A549 (cell line): ENCODE measurements at regions not wholly inside any gene's neighbourhood (a gene's known extent, or its start where the extent isn't known, plus 50 kb on each side); places are given as distances from the start of the nearest gene placed in this dataset.

Experiments
- ATAC-seq, 2 experiments: fragments of 200-7000 bp in 1 of 2; fragments of >200 bp in 1 of 2; cut with Nextera tagmentation in 1 of 2; cut with Tn5 transposase in 1 of 2; 3 replicates each; pipeline versions ENCODE4 v1.8.0 to v1.9.1; 2018 to 2020; ENCODE audit warnings: mild to moderate bottlenecking in 1 of 2, moderate library complexity in 1 of 2
- CTCF ChIA-PET: fragments of 300-600 bp; sonication (Branson Sonifier 250); formaldehyde crosslinking; extraction: SDS; loops from one replicate; lab custom pipeline; 2021; ENCODE audit warnings: antibody characterized with exemption, inconsistent platforms; lab: Yijun Ruan, JAX
- POLR2A ChIA-PET: fragments of 350-600 bp; formaldehyde crosslinking; extraction: SDS; loops from one replicate; lab custom pipeline; 2021; ENCODE audit warnings: antibody characterized with exemption, inconsistent platforms; lab: Yijun Ruan, JAX
- DNase-seq, 2 experiments: peaks; one replicate each; pipeline versions ENCODE4 v3.0.0 to v3.0.0-alpha.2; 2011 to 2016; ENCODE audit warnings: low read depth in 1 of 2, low spot score in 1 of 2
- FAIRE-seq: peaks from 2 replicates; lab custom pipeline; 2011; peaks lifted over from hg19 to GRCh38; lab: Jason Lieb, UNC
- H3K27ac ChIP-seq, 2 experiments: fragments of >200 bp; sonication (Bioruptor Twin); formaldehyde crosslinking; 3 replicates each; pipeline ENCODE4 v1.5.1; 2016 to 2017
- H3K4me1 ChIP-seq: fragments of >200 bp; sonication (Bioruptor Twin); formaldehyde crosslinking; 3 replicates; pipeline ENCODE4 v1.6.1; 2016
- H3K4me2 ChIP-seq: fragments of >200 bp; sonication (Bioruptor Twin); formaldehyde crosslinking; 3 replicates; pipeline ENCODE4 v1.6.1; 2016
- H3K4me3 ChIP-seq: fragments of >200 bp; sonication (Bioruptor Twin); formaldehyde crosslinking; 3 replicates; pipeline ENCODE4 v1.5.1; 2016
- H3K9me3 ChIP-seq: fragments of >200 bp; sonication (Bioruptor Twin); formaldehyde crosslinking; 3 replicates; pipeline ENCODE4 v1.6.1; 2016
- ATOH8 ChIP-seq: fragments of 250-450 bp; sonication (Bioruptor Pico); IDR thresholded peaks from 2 replicates; pipeline ENCODE4 v1.5.0; 2020; ENCODE audit warnings: low read depth, mild to moderate bottlenecking, moderate library complexity
- BCL3 ChIP-seq: fragments of >200 bp; sonication (Bioruptor Twin); formaldehyde crosslinking; IDR thresholded peaks from 3 replicates; pipeline ENCODE4 v1.6.1; 2016
- CBX2 ChIP-seq: fragments of 200-600 bp; sonication (generic); IDR thresholded peaks from 2 replicates; pipeline ENCODE4 v1.6.1; 2016; ENCODE audit warnings: low read depth, mild to moderate bottlenecking, borderline replicate concordance
- CTCF ChIP-seq: fragments of >200 bp; sonication (Bioruptor Twin); formaldehyde crosslinking; IDR thresholded peaks from 3 replicates; pipeline ENCODE4 v1.5.1; 2016
- EHF ChIP-seq: fragments of 250-450 bp; sonication (Bioruptor Pico); IDR thresholded peaks from 2 replicates; pipeline ENCODE4 v1.5.0; 2020; ENCODE audit warnings: mild to moderate bottlenecking
- EP300 ChIP-seq, 2 experiments: fragments of >200 bp; sonication (Bioruptor Twin); formaldehyde crosslinking; IDR thresholded peaks; 2 replicates in 1 of 2; 3 replicates in 1 of 2; pipeline ENCODE4 v1.6.1; 2016 to 2017
- FOSB ChIP-seq: fragments of 250-450 bp; sonication (Bioruptor Pico); IDR thresholded peaks from 2 replicates; pipeline ENCODE4 v1.5.0; 2020; ENCODE audit warnings: mild to moderate bottlenecking, moderate library complexity
- FOSL2 ChIP-seq, 2 experiments: fragments of 450-650 bp in 1 of 2; fragments of >200 bp in 1 of 2; sonication (Bioruptor Twin) in 1 of 2; formaldehyde crosslinking; IDR thresholded peaks; 2 replicates each; pipeline versions ENCODE4 v1.5.0 to v1.6.1; 2016 to 2020; ENCODE audit warnings: mild to moderate bottlenecking in 1 of 2, moderate library complexity in 1 of 2
- HDAC2 ChIP-seq: fragments of 200-600 bp; sonication (generic); IDR thresholded peaks from 2 replicates; pipeline ENCODE4 v1.6.1; 2016
- HES2 ChIP-seq: fragments of >200 bp; sonication (Bioruptor Twin); formaldehyde crosslinking; IDR thresholded peaks from 2 replicates; pipeline ENCODE4 v1.6.1; 2016
- HOXA7 ChIP-seq: fragments of 250-450 bp; sonication (Bioruptor Pico); IDR thresholded peaks from 2 replicates; pipeline ENCODE4 v1.5.0; 2020; ENCODE audit warnings: mild to moderate bottlenecking, moderate library complexity
- HOXB13 ChIP-seq: fragments of 250-450 bp; sonication (Bioruptor Pico); IDR thresholded peaks from 2 replicates; pipeline ENCODE4 v1.5.0; 2020; ENCODE audit warnings: low read depth, mild to moderate bottlenecking, moderate library complexity
- HOXB5 ChIP-seq: fragments of 250-450 bp; sonication (Bioruptor Pico); IDR thresholded peaks from 2 replicates; pipeline ENCODE4 v1.5.0; 2020; ENCODE audit warnings: mild to moderate bottlenecking, moderate library complexity
- KDM5A ChIP-seq: fragments of 200-600 bp; sonication (generic); IDR thresholded peaks from 2 replicates; pipeline ENCODE4 v1.6.1; 2016; ENCODE audit warnings: antibody characterized with exemption, mild to moderate bottlenecking
- MAFK ChIP-seq: fragments of 450-650 bp; IDR thresholded peaks from 2 replicates; pipeline ENCODE4 v1.6.1; 2014; ENCODE audit not compliant: partially characterized antibody
- MAX ChIP-seq: IDR thresholded peaks from 2 replicates; pipeline ENCODE4 v1.6.1; 2012
- MYC ChIP-seq: IDR thresholded peaks from 2 replicates; pipeline ENCODE4 v1.6.1; 2012; ENCODE audit warnings: mild to moderate bottlenecking, inconsistent platforms, low read length, improper control_type of control experiment, borderline replicate concordance
- PBX3 ChIP-seq: IDR thresholded peaks from 2 replicates; pipeline ENCODE4 v1.6.1; 2012
- RAD21 ChIP-seq, 2 experiments: fragments of >200 bp in 1 of 2; sonication (Bioruptor Twin) in 1 of 2; formaldehyde crosslinking in 1 of 2; IDR thresholded peaks in 1 of 2; conservative IDR thresholded peaks in 1 of 2; 2 replicates in 1 of 2; 3 replicates in 1 of 2; pipeline ENCODE4 v1.6.1; 2012 to 2018; ENCODE audit warnings: inconsistent platforms in 1 of 2
- RFX5 ChIP-seq: fragments of 450-650 bp; IDR thresholded peaks from 2 replicates; pipeline ENCODE4 v1.7.1; 2014; ENCODE audit warnings: antibody characterized with exemption, mild to moderate bottlenecking, moderate library complexity
- RNF2 ChIP-seq: fragments of 200-600 bp; sonication (generic); IDR thresholded peaks from 2 replicates; pipeline ENCODE4 v1.6.1; 2016; ENCODE audit warnings: low read depth, mild to moderate bottlenecking, antibody characterized with exemption, moderate library complexity, borderline replicate concordance
- TFCP2L1 ChIP-seq: fragments of 250-450 bp; sonication (Bioruptor Pico); IDR thresholded peaks from 2 replicates; pipeline ENCODE4 v1.5.0; 2021; ENCODE audit warnings: mild to moderate bottlenecking
- ZNF302 ChIP-seq: fragments of 250-450 bp; sonication (Bioruptor Pico); IDR thresholded peaks from 2 replicates; pipeline ENCODE4 v1.9.0; 2021; ENCODE audit warnings: inconsistent platforms, mild to moderate bottlenecking, moderate library complexity
- WGBS: methylation state at CpG from one replicate; pipeline ENCODE4 v1.1.6; 2017; ENCODE audit errors: missing lambda C conversion rate; 5-methylcytosine and 5-hydroxymethylcytosine counted together

- H3K9me3 ChIP-seq: no peaks in the 10 kb centered on the region
- FAIRE-seq (no peak), DNase-seq (no peak), ATAC-seq (no peak)
- H3K4me1 ChIP-seq: peaks cover under 1% of the 10 kb centered on the region; the same call in 2 of the 3 replicates
- CTCF ChIA-PET: no interaction called here
- no peak for TF ChIP-seq MAFK
- no peak for TF ChIP-seq RNF2
- TF ChIP-seq EHF (CRISPR knock-in tag): no peak
- TF ChIP-seq CTCF: no peak
- no peak for TF ChIP-seq RFX5
- no peak for TF ChIP-seq ZNF302 (CRISPR knock-in tag)
- TF ChIP-seq HOXB13 (CRISPR knock-in tag): no peak
- TF ChIP-seq KDM5A: no peak
- TF ChIP-seq EP300 (IDR thresholded peaks at IDR 0.05): no peak
- TF ChIP-seq MYC: no peak
- no peak for TF ChIP-seq FOSL2 (IDR thresholded peaks at IDR 0.05)
- no peak for TF ChIP-seq FOSL2 (CRISPR knock-in tag; IDR thresholded peaks at IDR 0.05)
- TF ChIP-seq RAD21 (conservative IDR thresholded peaks at IDR 0.05 in 1 of 2, IDR thresholded peaks at IDR 0.05 in 1 of 2): no peak
- no peak for TF ChIP-seq TFCP2L1 (CRISPR knock-in tag)
- no peak for TF ChIP-seq HES2
- H3K27ac ChIP-seq: no peak overlapping the region
- H3K4me2 ChIP-seq: no peak overlapping the region
- no peak overlapping the region for H3K4me3 ChIP-seq
- POLR2A ChIA-PET: no interaction called here
- WGBS: 90% methylated on average over 6 of the region's 6 CpGs
Observed at GRCh38 chr13:50235604-50236342, 220.5 kb downstream of the KCNRG start.

GRCh38 chr13:50236898-50237318 lies 221.7 kb downstream of the KCNRG start:
- TF ChIP-seq ATOH8 (CRISPR knock-in tag) (no peak), BCL3 (no peak), FOSB (CRISPR knock-in tag) (no peak), HOXB5 (CRISPR knock-in tag) (no peak), EP300 (IDR thresholded peaks at IDR 0.05) (no peak), PBX3 (no peak), CBX2 (no peak), ZNF302 (CRISPR knock-in tag) (no peak), HOXA7 (CRISPR knock-in tag) (no peak), MYC (no peak), HDAC2 (no peak), MAX (no peak)
- no peak overlapping the region for H3K4me2 ChIP-seq
- CTCF ChIA-PET: no interaction called here
- DNase-seq (no peak), FAIRE-seq (no peak), ATAC-seq (no peak)
- no peak overlapping the region for H3K4me3 ChIP-seq
- POLR2A ChIA-PET: no interaction called here
- peaks cover 9% of the 10 kb centered on the region; the same call in 2 of the 3 replicates for H3K4me1 ChIP-seq
- no peak overlapping the region for H3K27ac ChIP-seq
- H3K9me3 ChIP-seq: no peaks in the 10 kb centered on the region
- 92% methylated on average over 9 of the region's 9 CpGs for WGBS
